Vagina (tissue), 2 donors: ENCODE measurements at regions not wholly inside any gene's neighbourhood (a gene's known extent, or its start where the extent isn't known, plus 50 kb on each side); places are given as distances from the start of the nearest gene placed in this dataset.

Experiments used
- DNase-seq, 2 donors: peaks; one replicate each; pipeline ENCODE4 v3.0.0-alpha.2; 2017; ENCODE audit errors: extremely low spot score in 2 of 2
- H3K27ac ChIP-seq: fragments of 200-600 bp; sonication (generic); one replicate; pipeline ENCODE4 v1.5.1; 2019
- H3K27me3 ChIP-seq: fragments of 200-600 bp; sonication (generic); one replicate; pipeline ENCODE4 v1.5.1; 2019
- H3K36me3 ChIP-seq, 2 donors: fragments of 200-600 bp; sonication (generic); one replicate each; pipeline ENCODE4 v1.5.1; 2017 to 2019
- H3K4me1 ChIP-seq: fragments of 200-600 bp; sonication (generic); one replicate; pipeline ENCODE4 v1.5.1; 2019
- H3K4me3 ChIP-seq, 2 donors: fragments of 200-600 bp; sonication (generic); 1 replicate in 1 of 2; 2 replicates in 1 of 2; pipeline ENCODE4 v1.5.1; 2016 to 2019
- H3K9me3 ChIP-seq: fragments of 200-600 bp; sonication (generic); one replicate; pipeline ENCODE4 v1.5.1; 2019
- CTCF ChIP-seq, 3 experiments: fragments of 450-650 bp in 2 of 3; fragments of 200-600 bp in 1 of 3; sonication (generic) in 1 of 3; IDR thresholded peaks; one replicate each; pipeline ENCODE4 v1.5.1; 2017 to 2019; ENCODE audit warnings: antibody characterized with exemption in 3 of 3, mild to moderate bottlenecking in 2 of 3, moderate library complexity in 2 of 3
- POLR2A ChIP-seq, 2 donors: fragments of 450-650 bp; IDR thresholded peaks; one replicate each; pipeline ENCODE4 v1.6.1; 2017; ENCODE audit warnings: antibody characterized with exemption in 2 of 2, mild to moderate bottlenecking in 2 of 2, moderate library complexity in 2 of 2
- POLR2AphosphoS5 ChIP-seq, 2 donors: sonication (generic); formaldehyde crosslinking; IDR thresholded peaks; one replicate each; pipeline ENCODE4 v1.9.0; 2017; ENCODE audit warnings: antibody characterized with exemption in 2 of 2, mild to moderate bottlenecking in 2 of 2, low read depth in 1 of 2; ENCODE audit not compliant: insufficient read depth in 1 of 2
- intact Hi-C: fragments of 100-400 bp; cut with DNase I; formaldehyde crosslinking; loops from one replicate; pipeline ENCODE4 v1.15.1; 2023

- no peaks in the 10 kb centered on the region for H3K27me3 ChIP-seq
- no peak for DNase-seq
- no peak for TF ChIP-seq CTCF (IDR thresholded peaks at IDR 0.05)
- TF ChIP-seq POLR2AphosphoS5 (IDR thresholded peaks at IDR 0.05; ENCODE audit: insufficient read depth in 1 of 2, low read depth in 1 of 2), result no peak
- no peak for TF ChIP-seq POLR2A (IDR thresholded peaks at IDR 0.05)
These were observed 295.7 kb upstream of the TSHZ2 start for GRCh38 chr20:52676283-52676995.

GRCh38 chr20:52675375-52675774 is 296.8 kb upstream of the TSHZ2 start:
- no peaks in the 10 kb centered on the region for H3K36me3 ChIP-seq
- H3K27me3 ChIP-seq, result no peaks in the 10 kb centered on the region
- H3K4me3 ChIP-seq, result no peak overlapping the region
- H3K4me1 ChIP-seq, result no peaks in the 10 kb centered on the region
- no peak for DNase-seq
- intact Hi-C loops, result no loop called here
- TF ChIP-seq POLR2A (IDR thresholded peaks at IDR 0.05) (no peak), CTCF (IDR thresholded peaks at IDR 0.05) (no peak), POLR2AphosphoS5 (IDR thresholded peaks at IDR 0.05; ENCODE audit: insufficient read depth in 1 of 2, low read depth in 1 of 2) (no peak)
- no peaks in the 10 kb centered on the region for H3K9me3 ChIP-seq
- no peak overlapping the region for H3K27ac ChIP-seq

More at GRCh38 chr20:52676283-52676995, 295.7 kb upstream of the TSHZ2 start:
- H3K27ac ChIP-seq, result no peak overlapping the region
- H3K4me1 ChIP-seq, result no peaks in the 10 kb centered on the region
- H3K36me3 ChIP-seq, result no peaks in the 10 kb centered on the region
- H3K4me3 ChIP-seq, result no peak overlapping the region
- intact Hi-C loops, result no loop called here
- H3K9me3 ChIP-seq, result no peaks in the 10 kb centered on the region

DNA sequence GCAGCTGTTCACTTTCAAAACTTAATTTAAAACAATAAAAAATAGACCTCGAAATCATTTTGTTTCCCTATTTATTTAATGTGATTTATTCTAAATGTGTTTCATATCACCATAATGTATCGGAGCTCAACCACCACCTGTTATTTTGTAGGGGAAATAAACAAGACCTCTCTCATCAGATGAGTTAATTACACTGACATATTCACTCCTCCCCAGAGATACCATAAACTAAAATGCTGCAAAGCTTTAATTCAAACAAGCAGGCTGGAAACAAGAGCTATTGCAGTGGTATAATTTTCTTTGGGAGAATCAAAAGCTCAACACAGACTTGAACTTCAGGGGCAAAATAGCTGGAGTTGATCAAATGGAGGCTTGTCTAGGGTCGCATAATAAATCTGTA is 303.5 kb upstream of the TSHZ2 start:
- Histone ChIP-seq H3K4me1 (no peaks in the 10 kb centered on the region), H3K9me3 (no peaks in the 10 kb centered on the region), H3K36me3 (no peaks in the 10 kb centered on the region), H3K27me3 (no peaks in the 10 kb centered on the region), H3K4me3 (no peak overlapping the region), H3K27ac (no peak overlapping the region)
- DNase-seq, result no peak
- TF ChIP-seq CTCF (IDR thresholded peaks at IDR 0.05) (no peak), POLR2AphosphoS5 (IDR thresholded peaks at IDR 0.05; ENCODE audit: insufficient read depth in 1 of 2, low read depth in 1 of 2) (no peak), POLR2A (IDR thresholded peaks at IDR 0.05) (no peak)
- intact Hi-C loops, result no loop called here

DNA sequence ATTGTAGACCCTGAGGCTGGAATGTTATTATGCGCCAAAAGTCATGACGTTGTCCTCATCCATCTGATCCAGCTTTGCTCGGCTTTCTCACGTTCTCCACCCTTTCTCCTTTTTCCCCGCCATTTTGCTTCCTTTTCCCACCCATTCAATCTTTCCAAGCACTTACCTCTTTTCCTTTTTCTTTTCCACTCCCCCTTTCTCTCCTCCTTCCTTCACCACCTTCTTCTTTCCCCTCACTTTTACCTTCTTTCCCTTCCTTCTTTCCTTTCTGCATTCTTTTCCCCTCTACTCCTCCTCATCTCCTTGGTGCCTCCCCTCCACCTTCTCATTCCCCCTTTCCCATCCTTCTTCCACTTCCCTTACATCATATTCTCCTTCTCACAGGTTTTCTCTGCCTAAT is 304.8 kb upstream of the TSHZ2 start:
- intact Hi-C loops, result no loop called here
- DNase-seq, result no peak
- TF ChIP-seq POLR2A (IDR thresholded peaks at IDR 0.05) (no peak), POLR2AphosphoS5 (IDR thresholded peaks at IDR 0.05; ENCODE audit: insufficient read depth in 1 of 2, low read depth in 1 of 2) (no peak), CTCF (IDR thresholded peaks at IDR 0.05) (no peak)

GRCh38 chr20:52665441-52665840 is 306.7 kb upstream of the TSHZ2 start:
- TF ChIP-seq POLR2AphosphoS5 (IDR thresholded peaks at IDR 0.05; ENCODE audit: insufficient read depth in 1 of 2, low read depth in 1 of 2) (no peak), POLR2A (IDR thresholded peaks at IDR 0.05) (no peak), CTCF (IDR thresholded peaks at IDR 0.05) (no peak)
- no peaks in the 10 kb centered on the region for H3K9me3 ChIP-seq
- DNase-seq, result no peak
- H3K27ac ChIP-seq, result no peak overlapping the region
- H3K4me3 ChIP-seq, result no peak overlapping the region
- intact Hi-C loops, result no loop called here
- no peaks in the 10 kb centered on the region for H3K27me3 ChIP-seq
- no peaks in the 10 kb centered on the region for H3K4me1 ChIP-seq
- H3K36me3 ChIP-seq, result no peaks in the 10 kb centered on the region

More for the DNA sequence above, 304.8 kb upstream of the TSHZ2 start:
- H3K27ac ChIP-seq, result no peak overlapping the region
- H3K9me3 ChIP-seq, result no peaks in the 10 kb centered on the region
- H3K4me1 ChIP-seq, result no peaks in the 10 kb centered on the region
- H3K36me3 ChIP-seq, result no peaks in the 10 kb centered on the region
- H3K27me3 ChIP-seq, result no peaks in the 10 kb centered on the region
- H3K4me3 ChIP-seq, result no peak overlapping the region
